GM12872 (cell line): ENCODE measurements at regions not wholly inside any gene's neighbourhood (a gene's known extent, or its start where the extent isn't known, plus 50 kb on each side); places are given as distances from the start of the nearest gene placed in this dataset.

Source experiments
- TF ChIP-seq, protein P1 (sequence below): IDR thresholded peaks from 3 replicates; pipeline ENCODE4 v1.5.1; 2011; ENCODE audit warnings: low read depth, mild to moderate bottlenecking, low read length, moderate library complexity; ENCODE audit not compliant: insufficient read depth

DNA sequence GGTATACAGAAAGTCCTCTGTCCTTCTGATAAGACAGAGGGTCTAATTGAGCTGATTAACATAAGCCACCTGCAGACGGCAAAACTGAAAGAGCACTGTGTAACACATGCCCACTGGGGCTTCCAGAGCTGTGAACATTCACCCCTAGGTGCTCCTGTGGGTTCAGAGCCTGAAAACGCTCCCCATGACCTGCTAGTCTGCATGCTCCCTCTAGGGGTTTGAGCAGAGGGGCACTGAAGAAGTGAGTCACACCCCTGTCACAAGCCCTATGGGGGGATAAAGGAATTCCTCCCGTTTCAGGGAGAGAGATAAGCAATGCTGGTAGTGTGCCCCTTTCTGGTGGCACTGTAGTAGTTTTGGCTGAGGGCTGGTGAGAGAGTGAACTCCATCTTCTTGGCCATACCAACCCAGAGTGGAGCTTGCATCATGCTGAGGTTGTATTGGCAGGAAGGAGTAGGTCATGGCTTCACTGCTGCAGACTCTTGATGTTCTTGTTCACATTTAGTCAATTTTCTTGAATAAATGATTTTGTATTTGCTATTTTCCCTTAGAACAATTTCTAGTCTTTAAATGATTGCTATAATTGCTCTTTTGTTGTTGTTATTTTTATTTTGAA, 637.5 kb upstream of the MAN1A1 start:
- TF ChIP-seq, protein P1, sequence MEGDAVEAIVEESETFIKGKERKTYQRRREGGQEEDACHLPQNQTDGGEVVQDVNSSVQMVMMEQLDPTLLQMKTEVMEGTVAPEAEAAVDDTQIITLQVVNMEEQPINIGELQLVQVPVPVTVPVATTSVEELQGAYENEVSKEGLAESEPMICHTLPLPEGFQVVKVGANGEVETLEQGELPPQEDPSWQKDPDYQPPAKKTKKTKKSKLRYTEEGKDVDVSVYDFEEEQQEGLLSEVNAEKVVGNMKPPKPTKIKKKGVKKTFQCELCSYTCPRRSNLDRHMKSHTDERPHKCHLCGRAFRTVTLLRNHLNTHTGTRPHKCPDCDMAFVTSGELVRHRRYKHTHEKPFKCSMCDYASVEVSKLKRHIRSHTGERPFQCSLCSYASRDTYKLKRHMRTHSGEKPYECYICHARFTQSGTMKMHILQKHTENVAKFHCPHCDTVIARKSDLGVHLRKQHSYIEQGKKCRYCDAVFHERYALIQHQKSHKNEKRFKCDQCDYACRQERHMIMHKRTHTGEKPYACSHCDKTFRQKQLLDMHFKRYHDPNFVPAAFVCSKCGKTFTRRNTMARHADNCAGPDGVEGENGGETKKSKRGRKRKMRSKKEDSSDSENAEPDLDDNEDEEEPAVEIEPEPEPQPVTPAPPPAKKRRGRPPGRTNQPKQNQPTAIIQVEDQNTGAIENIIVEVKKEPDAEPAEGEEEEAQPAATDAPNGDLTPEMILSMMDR = peak; percentile 23; the same call in 1 of the 3 replicates

DNA sequence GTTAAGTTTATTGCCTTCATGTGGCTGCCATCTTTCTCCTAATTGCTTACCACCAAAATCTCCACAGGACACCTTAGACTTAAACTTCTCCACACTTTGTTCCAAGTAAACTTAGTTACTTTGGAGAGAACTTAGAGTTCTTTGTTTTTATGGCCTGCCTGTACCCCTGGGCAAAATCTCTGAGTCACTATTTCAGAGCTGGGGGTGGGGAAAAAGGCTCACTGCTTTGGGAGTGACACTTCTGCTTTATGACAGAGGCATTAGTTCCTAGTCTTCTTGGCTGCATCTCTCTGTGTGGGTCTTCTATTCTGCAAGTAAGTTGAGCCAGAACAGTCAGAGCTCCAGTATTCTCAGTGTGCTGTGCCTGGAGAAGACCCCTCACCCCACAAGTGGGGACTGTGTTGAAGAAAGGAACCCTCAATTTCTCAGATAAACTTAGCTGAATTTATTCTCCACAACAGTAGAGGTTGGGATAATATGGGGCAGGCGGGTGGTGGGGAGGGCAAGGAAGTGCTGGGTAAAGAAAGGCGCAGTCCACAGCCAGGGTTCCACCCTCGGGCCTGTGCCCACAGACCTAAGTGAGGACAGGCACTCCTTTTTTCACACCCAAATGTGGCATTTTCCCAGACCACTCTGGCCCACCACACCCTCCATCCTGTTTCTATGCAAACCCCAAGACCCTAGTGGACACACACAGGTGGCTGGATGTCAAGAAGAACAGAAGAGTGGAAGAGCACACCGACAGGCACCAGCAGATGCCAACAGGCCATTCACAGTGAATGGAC, 636.6 kb upstream of the MAN1A1 start:
- TF ChIP-seq, protein P1 = no peak

DNA sequence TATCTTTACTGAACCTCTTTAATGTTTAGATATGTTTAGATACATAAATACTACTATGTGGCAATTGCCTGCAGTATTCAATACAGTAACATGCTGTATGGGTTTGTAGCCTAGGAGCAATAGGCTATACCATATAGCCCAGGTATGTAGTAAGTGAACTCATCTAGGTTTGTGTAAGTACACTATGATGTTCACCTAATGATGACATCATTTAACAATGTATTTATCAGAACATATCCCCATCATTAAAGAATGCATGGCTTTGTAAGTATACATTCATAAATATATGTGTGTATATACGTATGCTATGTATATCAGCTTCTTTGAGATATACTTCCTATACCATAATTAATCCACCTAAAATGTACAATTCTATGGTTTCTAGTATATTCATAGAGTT, 631.2 kb upstream of the MAN1A1 start:
- TF ChIP-seq, protein P1 = no peak

DNA sequence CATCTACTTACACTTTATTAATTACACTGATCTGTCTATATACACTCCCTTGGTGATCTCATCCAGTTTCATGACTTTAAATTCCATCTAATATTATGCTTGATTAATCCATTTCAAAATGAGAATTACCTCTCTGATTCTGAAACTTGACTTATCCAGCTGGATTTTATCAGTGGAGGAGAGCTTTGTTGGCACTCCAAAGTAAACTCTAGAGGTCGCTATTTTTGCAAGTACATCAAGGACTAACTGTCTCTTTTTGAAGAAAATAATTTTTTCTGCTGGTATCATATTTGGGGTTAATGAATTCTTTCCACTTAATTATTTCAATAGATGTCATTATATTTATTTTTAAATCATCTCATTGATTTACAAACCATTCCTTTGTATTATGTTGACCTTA, 630.3 kb upstream of the MAN1A1 start:
- TF ChIP-seq, protein P1 = peak; percentile 28; the same call in 2 of the 3 replicates

DNA sequence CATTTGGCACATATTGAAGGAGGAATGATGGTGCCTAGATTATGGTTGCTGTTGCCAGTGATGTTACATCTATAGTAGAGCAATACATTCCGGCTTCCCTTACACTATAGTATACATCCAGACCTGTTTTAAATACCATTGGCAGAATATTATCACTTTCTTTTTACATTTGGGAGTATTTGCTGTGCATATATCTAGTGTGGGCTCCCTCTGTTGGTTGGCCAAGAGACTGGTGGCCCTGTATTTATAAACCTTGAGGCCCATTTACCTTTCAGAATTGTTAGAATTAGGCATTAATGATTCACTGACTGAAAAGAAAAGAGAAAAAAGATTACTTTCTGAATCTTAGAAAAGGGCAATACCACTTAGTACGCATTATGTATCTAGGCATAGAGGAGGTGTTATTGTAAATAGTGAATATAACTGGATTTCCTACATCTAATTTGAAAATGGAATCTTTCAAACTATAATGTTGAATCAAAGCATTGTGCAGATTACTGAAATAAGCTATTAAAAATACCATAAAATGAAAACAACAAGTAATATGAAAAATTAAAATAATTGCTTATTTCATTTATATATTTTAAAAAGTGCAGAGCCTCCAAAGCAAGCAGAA, 628.8 kb upstream of the MAN1A1 start:
- TF ChIP-seq, protein P1 = peak; percentile 51; the same call in 2 of the 3 replicates

DNA sequence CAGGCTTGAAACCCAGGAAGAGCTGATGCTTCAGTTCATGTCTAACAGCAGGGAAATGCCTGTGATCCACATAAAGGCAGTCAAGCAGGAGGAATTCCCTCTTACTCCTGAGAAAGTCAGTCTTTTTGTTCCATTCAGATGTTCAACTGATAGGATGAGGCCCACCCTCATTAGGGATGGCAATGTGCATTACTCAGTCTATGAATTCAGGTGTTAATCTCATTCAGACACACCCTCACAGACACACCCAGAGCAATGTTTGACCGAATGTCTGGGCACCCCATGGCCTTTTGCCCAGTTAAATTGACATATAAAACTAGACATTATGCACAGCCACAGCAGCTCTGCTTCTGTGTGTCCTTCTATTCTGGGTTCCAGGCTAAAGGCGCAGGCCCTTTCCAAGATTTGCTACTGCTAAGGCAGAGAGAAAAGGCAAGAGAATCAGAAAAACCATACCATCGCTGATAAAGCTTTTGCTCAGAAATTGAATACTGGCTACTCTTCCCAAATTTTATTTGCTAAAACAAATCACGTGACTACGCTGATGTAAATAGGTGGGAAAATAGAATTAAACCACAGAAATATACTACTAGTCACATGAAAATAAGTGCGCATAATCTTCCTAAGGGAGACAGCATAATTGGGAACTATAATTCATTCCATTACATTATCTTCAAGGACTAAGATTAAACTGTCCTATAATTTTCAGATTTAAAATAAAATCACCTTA, 625.0 kb upstream of the MAN1A1 start:
- TF ChIP-seq, protein P1 = no peak

DNA sequence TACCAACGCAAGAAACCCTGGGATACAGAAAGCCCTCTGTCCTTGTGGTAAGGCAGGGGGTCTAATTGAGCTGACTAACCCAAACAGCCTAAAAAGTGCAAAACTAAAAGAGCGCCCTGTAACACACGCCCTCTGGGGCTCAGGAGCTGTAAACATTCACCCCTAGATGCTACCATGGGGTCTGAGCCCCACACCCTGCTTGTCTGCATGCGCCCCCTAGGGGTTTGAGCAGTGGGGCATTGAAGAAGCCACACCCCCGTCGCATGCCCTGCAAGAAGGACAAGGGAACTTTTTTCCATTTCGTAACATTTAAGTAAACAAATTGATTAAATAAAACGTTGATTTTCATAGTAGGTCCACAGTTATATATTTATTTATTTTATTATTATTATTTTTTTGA, 616.9 kb upstream of the MAN1A1 start:
- TF ChIP-seq, protein P1 = peak; percentile 60
